Upper lobe of left lung (tissue), 4 donors: ENCODE measurements at regions not wholly inside any gene's neighbourhood (a gene's known extent, or its start where the extent isn't known, plus 50 kb on each side); places are given as distances from the start of the nearest gene placed in this dataset.

ENCODE experiments used
- CTCF ChIP-seq, 6 experiments: fragments of 450-650 bp in 4 of 6; fragments of 200-600 bp in 2 of 6; sonication (generic) in 2 of 6; IDR thresholded peaks; one replicate each; pipeline ENCODE4 v1.5.1; 2016 to 2019; ENCODE audit warnings: antibody characterized with exemption in 6 of 6
- EP300 ChIP-seq, 4 donors: sonication (generic); formaldehyde crosslinking; IDR thresholded peaks; one replicate each; pipeline ENCODE4 v1.5.1; 2017; ENCODE audit warnings: antibody characterized with exemption in 4 of 4, control low read depth in 2 of 4
- POLR2A ChIP-seq, 4 donors: fragments of 450-650 bp; IDR thresholded peaks; one replicate each; pipeline ENCODE4 v1.5.1; 2016 to 2017; ENCODE audit warnings: antibody characterized with exemption in 4 of 4, mild to moderate bottlenecking in 2 of 4
- POLR2AphosphoS5 ChIP-seq, 2 donors: sonication (generic); formaldehyde crosslinking; IDR thresholded peaks; one replicate each; pipeline ENCODE4 v1.5.1; 2017; ENCODE audit warnings: antibody characterized with exemption in 2 of 2

- TF ChIP-seq POLR2AphosphoS5 (IDR thresholded peaks at IDR 0.05) (peak in 1 of 2 donors; percentile 41), CTCF (IDR thresholded peaks at IDR 0.05) (no peak), POLR2A (IDR thresholded peaks at IDR 0.05) (no peak), EP300 (IDR thresholded peaks at IDR 0.05) (no peak)
Measured at GRCh38 chr14:98173305-98173704, 1098.7 kb downstream of the BCL11B start.
